ENCODE measurements at regions not wholly inside any gene's neighbourhood (a gene's known extent, or its start where the extent isn't known, plus 50 kb on each side); places are given as distances from the start of the nearest gene placed in this dataset.
"Not testable (repeated sequence)": the region's sequence is repeated elsewhere in the genome, so short reads cannot be mapped to it uniquely, and the experiment has no call there.

GRCh38 chr2:131831450-131832208, 303.9 kb downstream of the CCDC74A start:
- DNase-seq (ENCODE audit: low spot score); intact Hi-C loops (cut with DNase I); ATAC-seq: not testable (repeated sequence)

GRCh38 chr2:131832209-131832780, 304.6 kb downstream of the CCDC74A start:
- DNase-seq (ENCODE audit: low spot score); ATAC-seq; intact Hi-C loops (cut with DNase I): not testable (repeated sequence)

- intact Hi-C loops (cut with DNase I); DNase-seq (ENCODE audit: low spot score); ATAC-seq: not testable (repeated sequence)
Observed at GRCh38 chr2:131832917-131833316, 305.2 kb downstream of the CCDC74A start.

GRCh38 chr2:131833367-131834202, 305.9 kb downstream of the CCDC74A start:
- not testable (repeated sequence) for ATAC-seq

GRCh38 chr2:131834203-131835020, 306.7 kb downstream of the CCDC74A start:
- DNase-seq (ENCODE audit: low spot score); intact Hi-C loops (cut with DNase I); ATAC-seq: not testable (repeated sequence)

More at GRCh38 chr2:131833367-131834202, 305.9 kb downstream of the CCDC74A start:
- intact Hi-C loops (cut with DNase I); DNase-seq (ENCODE audit: low spot score): not testable (repeated sequence)

- intact Hi-C loops (cut with DNase I); DNase-seq (ENCODE audit: low spot score); ATAC-seq: not testable (repeated sequence)
Observed at GRCh38 chr2:131835022-131835421, 307.3 kb downstream of the CCDC74A start.

GRCh38 chr2:131835621-131836091, 308.0 kb downstream of the CCDC74A start:
- DNase-seq (ENCODE audit: low spot score) = no peak
- intact Hi-C loops (cut with DNase I) = no loop called here
- no peak for ATAC-seq

GRCh38 chr2:131836116-131836515, 308.4 kb downstream of the CCDC74A start:
- not testable (repeated sequence) for ATAC-seq; DNase-seq (ENCODE audit: low spot score)

GRCh38 chr2:131844044-131844443, 316.4 kb downstream of the CCDC74A start:
- ATAC-seq; intact Hi-C loops (cut with DNase I); DNase-seq (ENCODE audit: low spot score): not testable (repeated sequence)

More at GRCh38 chr2:131836116-131836515, 308.4 kb downstream of the CCDC74A start:
- intact Hi-C loops (cut with DNase I) = not testable (repeated sequence)

GRCh38 chr2:131856202-131856601, 305.6 kb downstream of the ANKRD30BL start:
- DNase-seq (ENCODE audit: low spot score); intact Hi-C loops (cut with DNase I); ATAC-seq: not testable (repeated sequence)

GRCh38 chr2:131858197-131858596, 303.6 kb downstream of the ANKRD30BL start:
- intact Hi-C loops (cut with DNase I); ATAC-seq; DNase-seq (ENCODE audit: low spot score): not testable (repeated sequence)
